Right lobe of liver (tissue), 6 donors: ENCODE measurements at regions not wholly inside any gene's neighbourhood (a gene's known extent, or its start where the extent isn't known, plus 50 kb on each side); places are given as distances from the start of the nearest gene placed in this dataset.

Experiments
- ATAC-seq, 4 donors: fragments of 200-7000 bp; cut with Tn5 transposase; one replicate each; pipeline ENCODE4 v1.9.1; 2020; ENCODE audit warnings: mild to moderate bottlenecking in 4 of 4, moderate library complexity in 4 of 4
- DNase-seq, 3 donors: peaks; one replicate each; pipeline ENCODE4 v3.0.0-alpha.2; 2020
- H3K27ac ChIP-seq, 3 donors: fragments of 200-600 bp; one replicate each; pipeline ENCODE4 v1.8.0; 2022
- H3K27me3 ChIP-seq, 2 donors: fragments of 200-600 bp; one replicate each; pipeline ENCODE4 v1.8.0; 2022
- H3K36me3 ChIP-seq, 4 donors: fragments of 200-600 bp; sonication (generic) in 1 of 4; one replicate each; pipeline versions ENCODE4 v1.5.1 to v1.8.0; 2017 to 2022; ENCODE audit warnings: control low read depth in 1 of 4
- H3K4me1 ChIP-seq, 4 donors: fragments of 200-600 bp; sonication (generic) in 1 of 4; one replicate each; pipeline versions ENCODE4 v1.5.1 to v1.8.0; 2017 to 2022; ENCODE audit warnings: control low read depth in 1 of 4
- H3K4me3 ChIP-seq, 3 donors: fragments of 200-600 bp; one replicate each; pipeline ENCODE4 v1.8.0; 2022
- H3K9me3 ChIP-seq, 4 donors: fragments of 200-600 bp; sonication (generic) in 1 of 4; one replicate each; pipeline versions ENCODE4 v1.5.1 to v1.8.0; 2017 to 2022; ENCODE audit warnings: control low read depth in 1 of 4
- POLR2A ChIP-seq: fragments of 450-650 bp; IDR thresholded peaks from one replicate; pipeline ENCODE4 v1.6.1; 2017; ENCODE audit warnings: antibody characterized with exemption, mild to moderate bottlenecking
- WGBS: methylation state at CpG from one replicate; pipeline ENCODE4 v1.1.6; 2018; ENCODE audit warnings: low coverage, low lambda C conversion rate; ENCODE audit not compliant: insufficient coverage; ENCODE audit errors: missing lambda C conversion rate; 5-methylcytosine and 5-hydroxymethylcytosine counted together
- intact Hi-C, 2 donors: fragments of 100-400 bp; cut with DNase I; formaldehyde crosslinking; loops; one replicate each; pipeline versions ENCODE4 v1.11.2 to v1.14.1; 2022
- TF ChIP-seq, protein P1 (sequence below), 4 donors: fragments of 200-600 bp in 3 of 4; fragments of 450-650 bp in 1 of 4; IDR thresholded peaks; one replicate each; pipeline versions ENCODE4 v1.5.1 to v1.8.0; 2016 to 2022; ENCODE audit warnings: antibody characterized with exemption in 4 of 4, mild to moderate bottlenecking in 2 of 4
- donor health status: DM: no; HTN: yes; CAD: no.
- donor health status: DM: no; HTN: no; CAD: no.
- donor health status: DM: no; HTN: no; CAD: no.
- donor health status: DM: no; HTN: yes; CAD: no.
- donor health status: DM: no; HTN: yes; CAD: no.

DNA sequence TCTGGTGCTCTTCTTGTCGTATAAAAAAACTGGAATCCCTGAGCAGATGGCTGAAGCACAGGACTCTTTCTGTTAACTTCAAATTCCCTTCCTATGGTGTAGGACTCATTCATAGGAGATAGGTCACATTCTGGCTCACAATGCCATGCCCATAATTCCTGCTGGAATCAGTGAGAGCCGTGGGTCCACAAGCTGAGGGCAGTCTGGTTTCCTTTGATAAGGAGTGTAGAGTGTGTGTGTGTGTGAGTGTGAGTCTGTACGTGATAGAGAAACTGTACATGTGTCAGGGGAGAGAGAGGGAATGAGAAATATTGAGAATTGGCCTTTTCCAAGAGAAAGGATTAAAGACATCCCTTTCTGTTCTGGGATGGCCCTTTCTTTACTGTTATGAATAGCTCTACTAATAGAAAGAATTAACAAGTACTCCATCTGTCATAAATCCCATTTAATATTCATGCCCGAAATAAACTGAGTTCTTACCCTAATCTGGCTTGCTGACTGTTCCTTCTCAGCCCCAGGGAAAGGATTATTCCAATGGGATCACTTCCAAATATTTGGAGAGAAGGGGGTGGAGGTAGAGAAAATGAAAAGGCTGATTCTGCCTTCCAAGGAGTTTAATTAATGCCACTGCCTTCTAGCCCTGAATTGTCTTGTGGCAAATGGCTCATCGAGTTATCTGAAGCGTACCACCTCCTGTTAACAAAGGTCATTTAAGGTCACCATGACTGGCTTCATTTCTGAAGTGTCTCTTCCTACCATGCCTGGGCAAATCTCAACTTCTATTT lies 79.0 kb downstream of the TMX1 start:
- no peak for DNase-seq
- intact Hi-C loops, result no loop called here
- Histone ChIP-seq H3K27ac (no peak overlapping the region), H3K4me1 (peaks cover 0 to 10% (median 0%) of the 10 kb centered on the region in 4 donors), H3K27me3 (no peaks in the 10 kb centered on the region), H3K4me3 (no peak overlapping the region), H3K9me3 (no peaks in the 10 kb centered on the region), H3K36me3 (no peaks in the 10 kb centered on the region)
- 51% methylated on average over 5 of the region's 6 CpGs for WGBS
- TF ChIP-seq, protein P1, sequence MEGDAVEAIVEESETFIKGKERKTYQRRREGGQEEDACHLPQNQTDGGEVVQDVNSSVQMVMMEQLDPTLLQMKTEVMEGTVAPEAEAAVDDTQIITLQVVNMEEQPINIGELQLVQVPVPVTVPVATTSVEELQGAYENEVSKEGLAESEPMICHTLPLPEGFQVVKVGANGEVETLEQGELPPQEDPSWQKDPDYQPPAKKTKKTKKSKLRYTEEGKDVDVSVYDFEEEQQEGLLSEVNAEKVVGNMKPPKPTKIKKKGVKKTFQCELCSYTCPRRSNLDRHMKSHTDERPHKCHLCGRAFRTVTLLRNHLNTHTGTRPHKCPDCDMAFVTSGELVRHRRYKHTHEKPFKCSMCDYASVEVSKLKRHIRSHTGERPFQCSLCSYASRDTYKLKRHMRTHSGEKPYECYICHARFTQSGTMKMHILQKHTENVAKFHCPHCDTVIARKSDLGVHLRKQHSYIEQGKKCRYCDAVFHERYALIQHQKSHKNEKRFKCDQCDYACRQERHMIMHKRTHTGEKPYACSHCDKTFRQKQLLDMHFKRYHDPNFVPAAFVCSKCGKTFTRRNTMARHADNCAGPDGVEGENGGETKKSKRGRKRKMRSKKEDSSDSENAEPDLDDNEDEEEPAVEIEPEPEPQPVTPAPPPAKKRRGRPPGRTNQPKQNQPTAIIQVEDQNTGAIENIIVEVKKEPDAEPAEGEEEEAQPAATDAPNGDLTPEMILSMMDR (IDR thresholded peaks at IDR 0.05), result no peak
- no peak for TF ChIP-seq POLR2A
- no peak for ATAC-seq

GRCh38 chr14:51321036-51321435 lies 81.0 kb downstream of the TMX1 start:
- intact Hi-C loops, result no loop called here

GRCh38 chr14:51323492-51323891 lies 83.4 kb downstream of the TMX1 start:
- 65% methylated on average over 3 of the region's 3 CpGs for WGBS
- Histone ChIP-seq H3K9me3 (no peaks in the 10 kb centered on the region), H3K27ac (no peak overlapping the region), H3K4me1 (peaks cover 0 to 10% (median 0%) of the 10 kb centered on the region in 4 donors), H3K27me3 (no peaks in the 10 kb centered on the region), H3K4me3 (no peak overlapping the region), H3K36me3 (no peaks in the 10 kb centered on the region)
- ATAC-seq (no peak), DNase-seq (no peak)
- intact Hi-C loops, result no loop called here
- no peak for TF ChIP-seq POLR2A
- TF ChIP-seq, protein P1 (IDR thresholded peaks at IDR 0.05), result no peak

More at GRCh38 chr14:51321036-51321435, 81.0 kb downstream of the TMX1 start:
- WGBS, result 86% methylated on average over 3 of the region's 3 CpGs
- Histone ChIP-seq H3K27ac (no peak overlapping the region), H3K4me1 (peaks cover 0 to 10% (median 0%) of the 10 kb centered on the region in 4 donors), H3K4me3 (no peak overlapping the region), H3K36me3 (no peaks in the 10 kb centered on the region), H3K27me3 (no peaks in the 10 kb centered on the region), H3K9me3 (no peaks in the 10 kb centered on the region)
- ATAC-seq, result no peak
- TF ChIP-seq, protein P1 (IDR thresholded peaks at IDR 0.05), result no peak
- no peak for TF ChIP-seq POLR2A
- DNase-seq, result no peak

- peak in 1 of 4 donors; percentile 77 for ATAC-seq
Measured at GRCh38 chr14:51327376-51327775, 87.3 kb downstream of the TMX1 start.

More at GRCh38 chr14:51327376-51327775, 87.3 kb downstream of the TMX1 start:
- no peaks in the 10 kb centered on the region for H3K4me1 ChIP-seq
- H3K9me3 ChIP-seq, result no peaks in the 10 kb centered on the region
- no peak overlapping the region for H3K4me3 ChIP-seq
- no peak for DNase-seq
- 63% methylated on average over 1 of the region's 1 CpG for WGBS
- H3K27me3 ChIP-seq, result no peaks in the 10 kb centered on the region
- intact Hi-C loops, result no loop called here
- TF ChIP-seq, protein P1 (IDR thresholded peaks at IDR 0.05), result no peak
- no peak for TF ChIP-seq POLR2A
- no peak overlapping the region for H3K27ac ChIP-seq
- no peaks in the 10 kb centered on the region for H3K36me3 ChIP-seq
